B cell (primary cell): ENCODE measurements at regions not wholly inside any gene's neighbourhood (a gene's known extent, or its start where the extent isn't known, plus 50 kb on each side); places are given as distances from the start of the nearest gene placed in this dataset.

Experiments
- ATAC-seq: fragments of 200-7000 bp; cut with Tn5 transposase; one replicate; pipeline ENCODE4 v1.10.0; 2021; ENCODE audit warnings: low read depth, mild to moderate bottlenecking, moderate number of reproducible peaks, moderate library complexity
- CTCF ChIA-PET: fragments of 350-600 bp; sonication (Branson Sonifier 250); formaldehyde crosslinking; loops from one replicate; lab custom pipeline; 2021; ENCODE audit warnings: antibody characterized with exemption, inconsistent platforms; lab: Charles Lee
- POLR2A ChIA-PET: fragments of 350-600 bp; sonication (Branson Sonifier 250); formaldehyde crosslinking; loops from one replicate; lab custom pipeline; 2021; ENCODE audit warnings: antibody characterized with exemption; lab: Charles Lee
- DNase-seq: peaks from one replicate; pipeline ENCODE4 v3.0.0; 2013
- H2AFZ ChIP-seq: 2 replicates; pipeline ENCODE4 v1.6.1; 2012; ENCODE audit warnings: mild to moderate bottlenecking, low read depth, low read length; ENCODE audit not compliant: insufficient read depth, poor library complexity, severe bottlenecking
- H3K27ac ChIP-seq, 2 donors: 1 replicate in 1 of 2; 2 replicates in 1 of 2; pipeline ENCODE4 v1.5.1; 2012 to 2013; ENCODE audit warnings: low read length in 2 of 2, mild to moderate bottlenecking in 2 of 2, moderate library complexity in 1 of 2
- H3K27me3 ChIP-seq, 4 experiments: fragments of 200-600 bp in 1 of 4; sonication (generic) in 1 of 4; replicated peaks in 1 of 4; 1 replicate in 2 of 4; 2 replicates in 2 of 4; pipeline versions ENCODE4 v1.6.1 to v1.7.0; 2013 to 2016; ENCODE audit warnings: low read length in 3 of 4, mild to moderate bottlenecking in 2 of 4, mixed read lengths in 1 of 4, moderate library complexity in 1 of 4; ENCODE audit not compliant: insufficient read depth in 4 of 4, control insufficient read depth in 3 of 4; ENCODE audit errors: control extremely low read depth in 1 of 4
- H3K36me3 ChIP-seq, 2 experiments: replicated peaks in 1 of 2; 1 replicate in 1 of 2; 2 replicates in 1 of 2; pipeline versions ENCODE4 v1.6.1 to v1.7.1; 2013; ENCODE audit warnings: low read length in 1 of 2; ENCODE audit not compliant: insufficient read depth in 2 of 2, control insufficient read depth in 1 of 2; ENCODE audit errors: control extremely low read depth in 1 of 2, extremely low read depth in 1 of 2
- H3K4me1 ChIP-seq, 2 donors: fragments of 200-600 bp in 1 of 2; sonication (generic) in 1 of 2; 1 replicate in 1 of 2; 2 replicates in 1 of 2; pipeline versions ENCODE4 v1.5.1 to v1.6.1; 2013 to 2017; ENCODE audit warnings: low read length in 2 of 2; ENCODE audit not compliant: control insufficient read depth in 2 of 2, insufficient read depth in 2 of 2
- H3K4me2 ChIP-seq: replicated peaks from 2 replicates; pipeline ENCODE3; 2012; ENCODE audit warnings: mild to moderate bottlenecking, low read depth, low read length; ENCODE audit not compliant: poor library complexity, severe bottlenecking
- H3K4me3 ChIP-seq, 5 experiments: fragments of 200-600 bp in 1 of 5; sonication (generic) in 1 of 5; 1 replicate in 3 of 5; 2 replicates in 2 of 5; pipeline versions ENCODE4 v1.5.1 to v1.7.0; 2011 to 2016; ENCODE audit warnings: low read length in 4 of 5, mild to moderate bottlenecking in 4 of 5, low read depth in 2 of 5, control low read depth in 1 of 5, moderate library complexity in 1 of 5; ENCODE audit not compliant: insufficient read depth in 1 of 5; ENCODE audit errors: control extremely low read depth in 1 of 5, extremely low read depth in 1 of 5
- H3K79me2 ChIP-seq: fragments of 200-600 bp; sonication (generic); one replicate; pipeline ENCODE4 v1.6.0; 2016; ENCODE audit warnings: low read length; ENCODE audit not compliant: control insufficient read depth, insufficient read depth
- H3K9ac ChIP-seq: fragments of 200-600 bp; sonication (generic); 2 replicates; pipeline ENCODE4 v1.6.1; 2017; ENCODE audit warnings: mild to moderate bottlenecking, low read length, moderate library complexity
- H3K9me3 ChIP-seq, 3 donors: one replicate each; pipeline versions ENCODE4 v1.6.1 to v1.7.1; 2013; ENCODE audit warnings: low read length in 2 of 3; ENCODE audit not compliant: control insufficient read depth in 2 of 3, insufficient read depth in 1 of 3; ENCODE audit errors: control extremely low read depth in 1 of 3
- H4K20me1 ChIP-seq: 2 replicates; pipeline ENCODE4 v1.6.0; 2012; ENCODE audit warnings: mild to moderate bottlenecking, low read length; ENCODE audit not compliant: insufficient read depth, control insufficient read depth, poor library complexity, severe bottlenecking
- H3K27ac Mint-ChIP-seq: one replicate; pipeline ENCODE4 v1.8.0; 2021; ENCODE audit warnings: mixed read lengths
- H3K27me3 Mint-ChIP-seq: one replicate; pipeline ENCODE4 v1.8.0; 2021; ENCODE audit warnings: mixed read lengths
- H3K4me1 Mint-ChIP-seq: one replicate; pipeline ENCODE4 v1.8.0; 2021; ENCODE audit warnings: mixed read lengths
- H3K4me3 Mint-ChIP-seq: one replicate; pipeline ENCODE4 v1.8.0; 2021; ENCODE audit warnings: mixed read lengths
- H3K9me3 Mint-ChIP-seq: one replicate; pipeline ENCODE4 v1.8.0; 2022; ENCODE audit warnings: mixed read lengths; ENCODE audit not compliant: insufficient read depth
- EZH2 ChIP-seq: IDR thresholded peaks from 2 replicates; pipeline ENCODE4 v1.6.1; 2012; ENCODE audit warnings: borderline replicate concordance, low read depth, mild to moderate bottlenecking, moderate library complexity, low read length; ENCODE audit not compliant: insufficient read depth, poor library complexity, severe bottlenecking
- WGBS: methylation state at CpG from one replicate; pipeline ENCODE4 v1.1.5; 2013; ENCODE audit warnings: missing lambda C conversion rate; ENCODE audit not compliant: insufficient coverage; 5-methylcytosine and 5-hydroxymethylcytosine counted together
- intact Hi-C: fragments of 100-400 bp; cut with micrococcal nuclease; formaldehyde crosslinking; loops from one replicate; pipeline ENCODE4 v1.10.0; 2022
- TF ChIP-seq, protein P1 (sequence below): fragments of 200-600 bp; IDR thresholded peaks from one replicate; pipeline ENCODE4 v1.8.0; 2022; ENCODE audit warnings: antibody characterized with exemption, mild to moderate bottlenecking

DNA sequence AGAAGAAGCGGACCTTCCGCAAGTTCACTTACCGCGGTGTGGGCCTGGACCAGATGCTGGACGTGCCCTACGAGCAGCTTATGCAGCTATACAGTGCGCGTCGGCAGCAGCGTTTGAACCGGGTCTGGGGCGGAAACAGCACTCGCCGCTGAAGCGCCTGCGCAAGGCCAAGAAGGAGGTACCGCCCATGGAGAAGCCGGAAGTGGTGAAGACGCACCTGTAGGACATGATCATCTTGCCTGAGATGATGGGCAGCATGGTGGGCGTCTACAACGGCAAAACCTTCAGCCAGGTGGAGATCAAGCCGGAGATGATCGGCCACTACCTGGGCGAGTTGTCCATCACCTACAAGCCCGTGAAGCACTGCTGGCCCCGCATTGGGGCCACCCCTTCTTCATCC, 390.4 kb upstream of the MEIS2 start:
- H2AFZ ChIP-seq, result no peak overlapping the region
- no peaks in the 10 kb centered on the region for H3K27me3 Mint-ChIP-seq
- H3K4me2 ChIP-seq, result no peak overlapping the region
- H4K20me1 ChIP-seq, result no peaks in the 10 kb centered on the region
- no peaks in the 10 kb centered on the region for H3K4me1 Mint-ChIP-seq
- no peaks in the 10 kb centered on the region for H3K36me3 ChIP-seq
- no peak for TF ChIP-seq EZH2
- TF ChIP-seq, protein P1, sequence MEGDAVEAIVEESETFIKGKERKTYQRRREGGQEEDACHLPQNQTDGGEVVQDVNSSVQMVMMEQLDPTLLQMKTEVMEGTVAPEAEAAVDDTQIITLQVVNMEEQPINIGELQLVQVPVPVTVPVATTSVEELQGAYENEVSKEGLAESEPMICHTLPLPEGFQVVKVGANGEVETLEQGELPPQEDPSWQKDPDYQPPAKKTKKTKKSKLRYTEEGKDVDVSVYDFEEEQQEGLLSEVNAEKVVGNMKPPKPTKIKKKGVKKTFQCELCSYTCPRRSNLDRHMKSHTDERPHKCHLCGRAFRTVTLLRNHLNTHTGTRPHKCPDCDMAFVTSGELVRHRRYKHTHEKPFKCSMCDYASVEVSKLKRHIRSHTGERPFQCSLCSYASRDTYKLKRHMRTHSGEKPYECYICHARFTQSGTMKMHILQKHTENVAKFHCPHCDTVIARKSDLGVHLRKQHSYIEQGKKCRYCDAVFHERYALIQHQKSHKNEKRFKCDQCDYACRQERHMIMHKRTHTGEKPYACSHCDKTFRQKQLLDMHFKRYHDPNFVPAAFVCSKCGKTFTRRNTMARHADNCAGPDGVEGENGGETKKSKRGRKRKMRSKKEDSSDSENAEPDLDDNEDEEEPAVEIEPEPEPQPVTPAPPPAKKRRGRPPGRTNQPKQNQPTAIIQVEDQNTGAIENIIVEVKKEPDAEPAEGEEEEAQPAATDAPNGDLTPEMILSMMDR, result no peak
- intact Hi-C loops, result no loop called here
- H3K4me3 Mint-ChIP-seq, result no peak overlapping the region
- H3K27ac ChIP-seq, result no peak overlapping the region
- no peak overlapping the region for H3K27ac Mint-ChIP-seq
- POLR2A ChIA-PET, result no interaction called here
- H3K9me3 ChIP-seq, result peaks cover 0 to 6% (median 0%) of the 10 kb centered on the region in 3 donors
- CTCF ChIA-PET, result no interaction called here
- no peaks in the 10 kb centered on the region for H3K9me3 Mint-ChIP-seq
- no peak overlapping the region for H3K9ac ChIP-seq
- ATAC-seq, result no peak
- H3K4me1 ChIP-seq, result no peaks in the 10 kb centered on the region
- no peak overlapping the region for H3K4me3 ChIP-seq
- no peak for DNase-seq
- H3K79me2 ChIP-seq, result no peaks in the 10 kb centered on the region
- no peaks in the 10 kb centered on the region for H3K27me3 ChIP-seq
- 98% methylated on average over 21 of the region's 26 CpGs for WGBS

DNA sequence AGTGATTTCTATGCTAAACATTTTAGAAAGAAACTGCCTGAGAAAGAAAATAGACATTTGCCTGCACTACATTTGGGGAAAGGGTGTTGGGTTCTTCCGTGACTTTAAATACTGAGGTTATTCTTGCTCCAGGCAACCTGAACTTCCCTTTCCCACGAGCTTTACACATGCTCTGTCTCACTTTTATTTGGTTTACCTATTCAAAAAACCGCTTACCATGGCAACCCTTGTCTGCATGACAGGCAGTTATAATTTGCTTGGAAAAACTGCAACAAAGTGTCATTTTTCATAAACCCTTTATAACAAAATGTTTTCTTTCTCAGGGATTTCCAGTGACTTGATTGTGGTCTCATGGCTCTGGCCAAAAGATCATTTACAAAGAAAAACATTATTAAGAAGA, 416.3 kb upstream of the MEIS2 start:
- Histone ChIP-seq H3K4me1 (no peaks in the 10 kb centered on the region), H3K4me2 (no peak overlapping the region), H2AFZ (no peak overlapping the region), H3K27me3 (no peaks in the 10 kb centered on the region), H3K9me3 (no peaks in the 10 kb centered on the region), H3K79me2 (no peaks in the 10 kb centered on the region), H3K4me3 (no peak overlapping the region), H3K36me3 (no peaks in the 10 kb centered on the region), H4K20me1 (no peaks in the 10 kb centered on the region), H3K9ac (no peak overlapping the region), H3K27ac (no peak overlapping the region)
- WGBS, result 40% methylated on average over 2 of the region's 3 CpGs
- ChIA-PET POLR2A (no interaction called here), CTCF (no interaction called here)
- DNase-seq (no peak), ATAC-seq (no peak)
- H3K9me3 Mint-ChIP-seq, result peaks cover 6% of the 10 kb centered on the region
- TF ChIP-seq, protein P1, result no peak
- no peak for TF ChIP-seq EZH2
- H3K27ac Mint-ChIP-seq, result no peak overlapping the region
- H3K4me1 Mint-ChIP-seq, result no peaks in the 10 kb centered on the region
- intact Hi-C loops, result no loop called here
- no peak overlapping the region for H3K4me3 Mint-ChIP-seq
- H3K27me3 Mint-ChIP-seq, result no peaks in the 10 kb centered on the region
